HuH-7 (cell line): ENCODE measurements at regions not wholly inside any gene's neighbourhood (a gene's known extent, or its start where the extent isn't known, plus 50 kb on each side); places are given as distances from the start of the nearest gene placed in this dataset.
"Not testable (repeated sequence)": the region's sequence is repeated elsewhere in the genome, so short reads cannot be mapped to it uniquely, and the experiment has no call there.

Source experiments
- DNase-seq: peaks from one replicate; pipeline ENCODE4 v3.0.0; 2011; ENCODE audit warnings: low spot score

GRCh38 chr7:10284001-10284400 lies 689.7 kb upstream of the PHF14 start:
- no peak for DNase-seq

- DNase-seq = no peak
These were observed 674.3 kb upstream of the PHF14 start for GRCh38 chr7:10299384-10299783.

- no peak for DNase-seq
These were observed 673.1 kb upstream of the PHF14 start for GRCh38 chr7:10300577-10300976.

- no peak for DNase-seq
These were observed 665.4 kb upstream of the PHF14 start for GRCh38 chr7:10308276-10308675.

- DNase-seq = no peak
These were observed 660.7 kb upstream of the PHF14 start for GRCh38 chr7:10312942-10313341.

GRCh38 chr7:10315881-10316280 lies 657.8 kb upstream of the PHF14 start:
- no peak for DNase-seq

GRCh38 chr7:10316488-10316887 lies 657.2 kb upstream of the PHF14 start:
- DNase-seq = no peak

- no peak for DNase-seq
These were observed 648.3 kb upstream of the PHF14 start for GRCh38 chr7:10325395-10325794.

GRCh38 chr7:10343108-10343507 lies 630.6 kb upstream of the PHF14 start:
- DNase-seq = no peak

GRCh38 chr7:10346032-10346431 lies 627.6 kb upstream of the PHF14 start:
- DNase-seq = no peak

- no peak for DNase-seq
These were observed 617.9 kb upstream of the PHF14 start for GRCh38 chr7:10355816-10356215.

GRCh38 chr7:10360050-10360449 lies 613.6 kb upstream of the PHF14 start:
- no peak for DNase-seq

GRCh38 chr7:10401793-10402192 lies 571.9 kb upstream of the PHF14 start:
- no peak for DNase-seq

- peak; percentile 15 for DNase-seq
These were observed 561.2 kb upstream of the PHF14 start for GRCh38 chr7:10412422-10413019.

GRCh38 chr7:10418985-10419384 lies 554.7 kb upstream of the PHF14 start:
- DNase-seq = no peak

GRCh38 chr7:10429031-10429430 lies 544.6 kb upstream of the PHF14 start:
- DNase-seq = no peak

GRCh38 chr7:10429511-10429910 lies 544.2 kb upstream of the PHF14 start:
- DNase-seq = no peak

GRCh38 chr7:10436302-10436701 lies 537.4 kb upstream of the PHF14 start:
- DNase-seq = no peak

- DNase-seq = no peak
These were observed 534.6 kb upstream of the PHF14 start for GRCh38 chr7:10439027-10439426.

- no peak for DNase-seq
These were observed 517.7 kb upstream of the PHF14 start for GRCh38 chr7:10455936-10456335.

- no peak for DNase-seq
These were observed 513.2 kb upstream of the PHF14 start for GRCh38 chr7:10460474-10460873.

GRCh38 chr7:10463701-10464100 lies 510.0 kb upstream of the PHF14 start:
- no peak for DNase-seq

GRCh38 chr7:10465536-10465935 lies 508.1 kb upstream of the PHF14 start:
- DNase-seq = not testable (repeated sequence)

GRCh38 chr7:10468908-10469307 lies 504.8 kb upstream of the PHF14 start:
- no peak for DNase-seq

- DNase-seq = no peak
These were observed 504.2 kb upstream of the PHF14 start for GRCh38 chr7:10469476-10469875.
